Superior temporal gyrus (tissue), 1 donor: ENCODE measurements at regions not wholly inside any gene's neighbourhood (a gene's known extent, or its start where the extent isn't known, plus 50 kb on each side); places are given as distances from the start of the nearest gene placed in this dataset.
A peak's percentile ranks its signal among the peaks of the same experiment; 100 is the strongest.

ENCODE experiments used
- DNase-seq: peaks from one replicate; pipeline ENCODE4 v3.0.0-alpha.2; 2016; ENCODE audit errors: extremely low spot score

GRCh38 chrX:36436361-36436760 lies 516.8 kb downstream of the CFAP47 start:
- no peak for DNase-seq

- DNase-seq, result no peak
Measured at GRCh38 chrX:36443007-36443406, 523.5 kb downstream of the CFAP47 start.

- peak; percentile 15 for DNase-seq
Measured at GRCh38 chrX:36445566-36445965, 526.0 kb downstream of the CFAP47 start.

- no peak for DNase-seq
Measured at GRCh38 chrX:36462142-36462541, 542.6 kb downstream of the CFAP47 start.

GRCh38 chrX:36480441-36480990 lies 527.6 kb upstream of the FAM47C start:
- no peak for DNase-seq

GRCh38 chrX:36501169-36501702 lies 506.9 kb upstream of the FAM47C start:
- no peak for DNase-seq

- no peak for DNase-seq
Measured at GRCh38 chrX:36504625-36505024, 503.5 kb upstream of the FAM47C start.

GRCh38 chrX:36508042-36508441 lies 500.1 kb upstream of the FAM47C start:
- no peak for DNase-seq

GRCh38 chrX:36510736-36511135 lies 497.4 kb upstream of the FAM47C start:
- DNase-seq, result no peak

- DNase-seq, result peak; percentile 16
Measured at GRCh38 chrX:36528661-36529060, 479.5 kb upstream of the FAM47C start.

- no peak for DNase-seq
Measured at GRCh38 chrX:36534900-36535299, 473.3 kb upstream of the FAM47C start.

GRCh38 chrX:36543499-36543898 lies 464.7 kb upstream of the FAM47C start:
- no peak for DNase-seq

GRCh38 chrX:36562986-36563385 lies 445.2 kb upstream of the FAM47C start:
- DNase-seq, result no peak

GRCh38 chrX:36568946-36569345 lies 439.2 kb upstream of the FAM47C start:
- DNase-seq, result no peak

- DNase-seq, result no peak
Measured at GRCh38 chrX:36573720-36574119, 434.4 kb upstream of the FAM47C start.

GRCh38 chrX:36575670-36576069 lies 432.5 kb upstream of the FAM47C start:
- DNase-seq, result no peak

- no peak for DNase-seq
Measured at GRCh38 chrX:36577006-36577405, 431.2 kb upstream of the FAM47C start.

GRCh38 chrX:36581030-36581429 lies 427.1 kb upstream of the FAM47C start:
- peak; percentile 6 for DNase-seq

- DNase-seq, result no peak
Measured at GRCh38 chrX:36583674-36584073, 424.5 kb upstream of the FAM47C start.

GRCh38 chrX:36609616-36610585 lies 398.3 kb upstream of the FAM47C start:
- no peak for DNase-seq

GRCh38 chrX:36626898-36627297 lies 381.3 kb upstream of the FAM47C start:
- no peak for DNase-seq

GRCh38 chrX:36640232-36640631 lies 367.9 kb upstream of the FAM47C start:
- DNase-seq, result no peak

- no peak for DNase-seq
Measured at GRCh38 chrX:36642052-36642451, 366.1 kb upstream of the FAM47C start.
